Kidney (tissue), 13 donors: ENCODE measurements at regions not wholly inside any gene's neighbourhood (a gene's known extent, or its start where the extent isn't known, plus 50 kb on each side); places are given as distances from the start of the nearest gene placed in this dataset.

Source experiments
- DNase-seq, 5 donors: peaks; one replicate each; pipeline ENCODE4 v3.0.0-alpha.2; 2013 to 2020
- FAIRE-seq: peaks from 2 replicates; lab custom pipeline; 2012; peaks lifted over from hg19 to GRCh38; lab: Jason Lieb, UNC
- H3K27ac ChIP-seq, 2 donors: one replicate each; pipeline ENCODE4 v1.7.0; 2013; ENCODE audit warnings: low read depth in 2 of 2, low read length in 2 of 2, inconsistent platforms in 1 of 2
- H3K27me3 ChIP-seq: one replicate; pipeline ENCODE4 v1.7.1; 2013; ENCODE audit warnings: low read length, inconsistent platforms; ENCODE audit not compliant: control insufficient read depth, insufficient read depth
- H3K36me3 ChIP-seq, 3 donors: one replicate each; pipeline versions ENCODE4 v1.7.0 to v1.7.1; 2013; ENCODE audit warnings: low read length in 3 of 3, control low read depth in 1 of 3, inconsistent platforms in 1 of 3; ENCODE audit not compliant: insufficient read depth in 3 of 3, control insufficient read depth in 2 of 3
- H3K4me1 ChIP-seq, 3 donors: one replicate each; pipeline versions ENCODE4 v1.7.0 to v1.7.1; 2013; ENCODE audit warnings: low read length in 3 of 3, inconsistent platforms in 1 of 3, low read depth in 1 of 3; ENCODE audit not compliant: control insufficient read depth in 2 of 3, insufficient read depth in 2 of 3
- H3K4me3 ChIP-seq, 3 donors: one replicate each; pipeline versions ENCODE4 v1.7.0 to v1.8.1; 2013; ENCODE audit warnings: low read length in 3 of 3, control low read depth in 1 of 3, inconsistent platforms in 1 of 3
- H3K9ac ChIP-seq, 3 donors: one replicate each; pipeline versions ENCODE4 v1.7.0 to v1.7.1; 2013; ENCODE audit warnings: low read length in 3 of 3, control low read depth in 1 of 3, inconsistent platforms in 1 of 3
- H3K9me3 ChIP-seq, 3 donors: one replicate each; pipeline versions ENCODE4 v1.7.0 to v1.7.1; 2013; ENCODE audit warnings: low read length in 3 of 3, control low read depth in 1 of 3, inconsistent platforms in 1 of 3; ENCODE audit not compliant: control insufficient read depth in 2 of 3, insufficient read depth in 1 of 3
- CTCF ChIP-seq: IDR thresholded peaks from 3 replicates; pipeline ENCODE4 v1.5.1; 2012; ENCODE audit warnings: mild to moderate bottlenecking, moderate library complexity, borderline replicate concordance; ENCODE audit not compliant: insufficient read depth; ENCODE audit errors: extremely low read depth
- intact Hi-C: fragments of 100-400 bp; cut with DNase I; formaldehyde crosslinking; loops from one replicate; pipeline ENCODE4 v1.11.1; 2022
- donor health status: control.
- donor health status: control.
- donor health status: control.
- donor health status: control.
- donor health status: control.
- donor health status: DM: yes; HTN: yes; CAD: no.
- donor health status: Normal renal cell carcinoma (clear cell type).

- H3K4me3 ChIP-seq: no peak overlapping the region
- no peaks in the 10 kb centered on the region for H3K27me3 ChIP-seq
- no peak for TF ChIP-seq CTCF
- H3K4me1 ChIP-seq: no peaks in the 10 kb centered on the region
- H3K36me3 ChIP-seq: no peaks in the 10 kb centered on the region
- no peaks in the 10 kb centered on the region for H3K9me3 ChIP-seq
- no peak for FAIRE-seq
- intact Hi-C loops: no loop called here
- H3K9ac ChIP-seq: no peak overlapping the region
- DNase-seq: no peak
- no peak overlapping the region for H3K27ac ChIP-seq
Observed at GRCh38 chr6:43845646-43846045, 75.6 kb downstream of the VEGFA start.

- no peak for FAIRE-seq
- peaks cover 0 to 1% (median under 1%) of the 10 kb centered on the region in 3 donors for H3K4me1 ChIP-seq
- intact Hi-C loops: no loop called here
Observed at GRCh38 chr6:43843669-43844171, 73.7 kb downstream of the VEGFA start.

GRCh38 chr6:43843097-43843645 is 73.2 kb downstream of the VEGFA start:
- intact Hi-C loops: no loop called here
- Histone ChIP-seq H3K4me3 (no peak overlapping the region), H3K4me1 (peaks cover 0 to 6% (median 3%) of the 10 kb centered on the region in 3 donors), H3K27me3 (no peaks in the 10 kb centered on the region), H3K36me3 (no peaks in the 10 kb centered on the region), H3K9me3 (no peaks in the 10 kb centered on the region), H3K27ac (no peak overlapping the region), H3K9ac (no peak overlapping the region)
- FAIRE-seq: no peak
- DNase-seq: no peak
- no peak for TF ChIP-seq CTCF

More at GRCh38 chr6:43843669-43844171, 73.7 kb downstream of the VEGFA start:
- Histone ChIP-seq H3K4me3 (no peak overlapping the region), H3K9me3 (no peaks in the 10 kb centered on the region), H3K27ac (no peak overlapping the region), H3K27me3 (no peaks in the 10 kb centered on the region), H3K9ac (no peak overlapping the region), H3K36me3 (no peaks in the 10 kb centered on the region)
- DNase-seq: no peak
- no peak for TF ChIP-seq CTCF
